ENCODE measurements at regions not wholly inside any gene's neighbourhood (a gene's known extent, or its start where the extent isn't known, plus 50 kb on each side); places are given as distances from the start of the nearest gene placed in this dataset.

- TF ChIP-seq MAX (IDR thresholded peaks at IDR 0.05), result no peak
- no peak for TF ChIP-seq ZNF251 (CRISPR knock-in tag; IDR thresholded peaks at IDR 0.05)
- TF ChIP-seq KLF6 (CRISPR knock-in tag; IDR thresholded peaks at IDR 0.05), result no peak
Observed at GRCh38 chr14:44412858-44413569, 94.1 kb downstream of the FSCB start (continued).

- FAIRE-seq (no peak), DNase-seq (ENCODE audit: low spot score) (no peak), ATAC-seq (no peak)
- H3K27me3 ChIP-seq (ENCODE audit: control insufficient read depth in 1 of 2, insufficient read depth in 2 of 2, low read length in 2 of 2), result no peaks in the 10 kb centered on the region
- no peak overlapping the region for H3K4me2 ChIP-seq (ENCODE audit: low read depth, low read length)
- TF ChIP-seq ZNF512 (CRISPR knock-in tag; IDR thresholded peaks at IDR 0.05) (no peak), NR3C1 (CRISPR knock-in tag; IDR thresholded peaks at IDR 0.05) (no peak), SAP130 (CRISPR knock-in tag; IDR thresholded peaks at IDR 0.05; ENCODE audit: low read depth) (no peak), XRCC5 (optimal IDR thresholded peaks at IDR 0.05; ENCODE audit: low read length) (no peak), GABPB1 (CRISPR knock-in tag; IDR thresholded peaks at IDR 0.05) (no peak), PHF21A (CRISPR knock-in tag; IDR thresholded peaks at IDR 0.05) (no peak), ZNF501 (CRISPR knock-in tag; IDR thresholded peaks at IDR 0.05) (no peak)
- no peaks in the 10 kb centered on the region for H3K36me3 ChIP-seq (replicated peaks in 1 of 2; ENCODE audit: control insufficient read depth in 1 of 2, insufficient read depth in 2 of 2, low read length in 2 of 2)
- no peaks in the 10 kb centered on the region for H4K20me1 ChIP-seq (ENCODE audit: insufficient read depth, low read length)
- no peaks in the 10 kb centered on the region for H3K4me1 ChIP-seq (ENCODE audit: insufficient read depth, low read length)
- CTCF ChIA-PET (ENCODE audit: low intra/inter-chr PET ratio, low total read pairs), result no interaction called here
- in situ Hi-C loops (cut with HindIII; ENCODE audit: extremely low pct_ligation_motif_present, low pct_unique_long_range_greater_than_20kb) (no loop called here), intact Hi-C loops (cut with micrococcal nuclease; ENCODE audit: unreplicated experiment) (no loop called here)
- H3K9me3 ChIP-seq (ENCODE audit: low read length), result peaks cover 13% of the 10 kb centered on the region
- WGBS (ENCODE audit: low lambda C conversion rate), result 11% methylated on average over 5 of the region's 5 CpGs
- no TSS peak for BruUV-seq (replicated peaks)
- no peaks in the 10 kb centered on the region for H3K79me2 ChIP-seq (ENCODE audit: insufficient read depth, low read length)
- no peak overlapping the region for H3K27ac ChIP-seq (ENCODE audit: extremely low read length, insufficient read depth, low read length)
- POLR2A ChIA-PET, result no interaction called here
- no peak overlapping the region for H2AFZ ChIP-seq (ENCODE audit: low read length)
- H3K4me3 ChIP-seq (replicated peaks in 1 of 3; ENCODE audit: insufficient read depth in 1 of 3, low read depth in 2 of 3, low read length in 3 of 3), result no peak overlapping the region
- H3K9ac ChIP-seq (ENCODE audit: insufficient read depth, low read depth, low read length), result no peak overlapping the region
Observed at GRCh38 chr14:44405011-44405486, 102.0 kb downstream of the FSCB start.
